HG03097 (cell line): ENCODE measurements at regions not wholly inside any gene's neighbourhood (a gene's known extent, or its start where the extent isn't known, plus 50 kb on each side); places are given as distances from the start of the nearest gene placed in this dataset.
A peak's percentile ranks its signal among the peaks of the same experiment; 100 is the strongest.
"Not testable (repeated sequence)": the region's sequence is repeated elsewhere in the genome, so short reads cannot be mapped to it uniquely, and the experiment has no call there.

Experiments used
- ATAC-seq: cut with Tn5 transposase; IDR thresholded peaks from one replicate; pipeline ENCODE4 v1.9.1; 2021; ENCODE audit not compliant: unreplicated experiment, low FRiP score

- no peak for ATAC-seq
Observed at GRCh38 chrX:52261125-52261462, 76.4 kb downstream of the MAGED4 start.

GRCh38 chrX:52261463-52262194 is 76.9 kb downstream of the MAGED4 start:
- ATAC-seq, result peak; percentile 98

GRCh38 chrX:52262195-52262546 is 77.5 kb downstream of the MAGED4 start:
- no peak for ATAC-seq

- ATAC-seq, result no peak
Observed at GRCh38 chrX:52263417-52263816, 78.7 kb downstream of the MAGED4 start.

- no peak for ATAC-seq
Observed at GRCh38 chrX:52265713-52266112, 81.0 kb downstream of the MAGED4 start.

- not testable (repeated sequence) for ATAC-seq
Observed at GRCh38 chrX:52268502-52268901, 83.8 kb downstream of the MAGED4 start.

- ATAC-seq, result no peak
Observed at GRCh38 chrX:52270453-52271116, 85.9 kb downstream of the MAGED4 start.

- no peak for ATAC-seq
Observed at GRCh38 chrX:52271206-52271605, 86.5 kb downstream of the MAGED4 start.

GRCh38 chrX:52277666-52278065 is 91.2 kb upstream of the XAGE2 start:
- ATAC-seq, result no peak

- no peak for ATAC-seq
Observed at GRCh38 chrX:52280812-52281211, 88.0 kb upstream of the XAGE2 start.

GRCh38 chrX:52284865-52285264 is 84.0 kb upstream of the XAGE2 start:
- ATAC-seq, result no peak

GRCh38 chrX:52298968-52299367 is 69.9 kb upstream of the XAGE2 start:
- ATAC-seq, result not testable (repeated sequence)

GRCh38 chrX:52308532-52308931 is 60.3 kb upstream of the XAGE2 start:
- ATAC-seq, result not testable (repeated sequence)
